CD14-positive monocyte (primary cell): ENCODE measurements at regions not wholly inside any gene's neighbourhood (a gene's known extent, or its start where the extent isn't known, plus 50 kb on each side); places are given as distances from the start of the nearest gene placed in this dataset.

Experiments
- DNase-seq, 3 donors: peaks; one replicate each; pipeline ENCODE4 v3.0.0-alpha.2; 2011 to 2022
- H2AFZ ChIP-seq: 2 replicates; pipeline ENCODE4 v1.6.0; 2012; ENCODE audit warnings: mild to moderate bottlenecking, low read depth, low read length, inconsistent platforms; ENCODE audit not compliant: insufficient read depth, poor library complexity, severe bottlenecking
- H3K27ac ChIP-seq, 2 donors: 1 replicate in 1 of 2; 2 replicates in 1 of 2; pipeline ENCODE4 v1.5.1; 2012 to 2013; ENCODE audit warnings: low read length in 2 of 2, control low read depth in 1 of 2, inconsistent platforms in 1 of 2, low read depth in 1 of 2, mild to moderate bottlenecking in 1 of 2
- H3K27me3 ChIP-seq, 2 donors: one replicate each; pipeline versions ENCODE4 v1.6.0 to v1.6.1; 2011 to 2013; ENCODE audit warnings: low read length in 2 of 2; ENCODE audit not compliant: control insufficient read depth in 2 of 2, insufficient read depth in 2 of 2
- H3K36me3 ChIP-seq, 2 donors: replicated peaks in 1 of 2; 1 replicate in 1 of 2; 2 replicates in 1 of 2; pipeline versions ENCODE4 v1.5.1 to v1.6.1; 2012 to 2013; ENCODE audit warnings: low read length in 2 of 2, control low read depth in 1 of 2, inconsistent platforms in 1 of 2, mild to moderate bottlenecking in 1 of 2; ENCODE audit not compliant: insufficient read depth in 2 of 2, control insufficient read depth in 1 of 2
- H3K4me1 ChIP-seq, 2 donors: 1 replicate in 1 of 2; 2 replicates in 1 of 2; pipeline versions ENCODE4 v1.5.1 to v1.6.1; 2012 to 2013; ENCODE audit warnings: low read length in 2 of 2, control low read depth in 1 of 2, inconsistent platforms in 1 of 2, mild to moderate bottlenecking in 1 of 2, moderate library complexity in 1 of 2; ENCODE audit not compliant: insufficient read depth in 2 of 2, control insufficient read depth in 1 of 2
- H3K4me2 ChIP-seq: replicated peaks from 2 replicates; pipeline ENCODE3; 2012; ENCODE audit warnings: low read length, moderate library complexity, mild to moderate bottlenecking; ENCODE audit not compliant: poor library complexity, severe bottlenecking; ENCODE audit errors: extremely low read depth
- H3K4me3 ChIP-seq, 3 experiments: fragments of 200-600 bp in 1 of 3; sonication (generic) in 1 of 3; replicated peaks in 1 of 3; 1 replicate in 2 of 3; 2 replicates in 1 of 3; pipeline ENCODE4 v1.5.1; 2011 to 2013; ENCODE audit warnings: low read length in 3 of 3, mild to moderate bottlenecking in 3 of 3, control low read depth in 2 of 3, low read depth in 2 of 3, inconsistent platforms in 1 of 3, moderate library complexity in 1 of 3
- H3K79me2 ChIP-seq: 2 replicates; pipeline ENCODE4 v1.6.0; 2012; ENCODE audit warnings: mild to moderate bottlenecking, control low read depth, inconsistent platforms, low read length, moderate library complexity; ENCODE audit not compliant: insufficient read depth
- H3K9ac ChIP-seq: 2 replicates; pipeline ENCODE4 v1.6.0; 2017; ENCODE audit warnings: low read length, mild to moderate bottlenecking; ENCODE audit not compliant: insufficient read depth, poor library complexity, severe bottlenecking
- H3K9me3 ChIP-seq, 2 donors: replicated peaks in 1 of 2; 1 replicate in 1 of 2; 2 replicates in 1 of 2; pipeline versions ENCODE4 v1.5.1 to v1.6.1; 2012 to 2013; ENCODE audit warnings: low read length in 2 of 2, control low read depth in 1 of 2; ENCODE audit not compliant: control insufficient read depth in 1 of 2, insufficient read depth in 1 of 2
- H4K20me1 ChIP-seq: 2 replicates; pipeline ENCODE4 v1.6.0; 2012; ENCODE audit warnings: mild to moderate bottlenecking, low read length, control low read depth, moderate library complexity; ENCODE audit not compliant: insufficient read depth
- H3K27ac Mint-ChIP-seq, 7 donors: one replicate each; pipeline ENCODE4 v1.8.0; 2020; ENCODE audit warnings: mild to moderate bottlenecking in 7 of 7, mixed read lengths in 7 of 7, moderate library complexity in 6 of 7, inconsistent platforms in 2 of 7
- H3K27me3 Mint-ChIP-seq, 3 donors: one replicate each; pipeline ENCODE4 v1.8.0; 2021 to 2022; ENCODE audit warnings: low read depth in 3 of 3, mild to moderate bottlenecking in 3 of 3, mixed read lengths in 3 of 3, moderate library complexity in 3 of 3, inconsistent platforms in 1 of 3
- H3K36me3 Mint-ChIP-seq, 2 donors: one replicate each; pipeline ENCODE4 v1.8.0; 2020; ENCODE audit warnings: mixed read lengths in 2 of 2, inconsistent platforms in 1 of 2, mild to moderate bottlenecking in 1 of 2
- H3K4me1 Mint-ChIP-seq: one replicate; pipeline ENCODE4 v1.8.0; 2020; ENCODE audit warnings: mild to moderate bottlenecking, mixed read lengths
- H3K4me3 Mint-ChIP-seq, 2 donors: one replicate each; pipeline ENCODE4 v1.8.0; 2020; ENCODE audit warnings: mild to moderate bottlenecking in 2 of 2, mixed read lengths in 2 of 2, moderate library complexity in 1 of 2
- H3K9me3 Mint-ChIP-seq, 7 donors: one replicate each; pipeline ENCODE4 v1.8.0; 2020 to 2022; ENCODE audit warnings: mixed read lengths in 7 of 7, mild to moderate bottlenecking in 6 of 7, moderate library complexity in 6 of 7, inconsistent platforms in 2 of 7
- WGBS: methylation state at CpG from one replicate; pipeline ENCODE4 v1.1.5; 2013; ENCODE audit warnings: missing lambda C conversion rate; ENCODE audit not compliant: insufficient coverage; 5-methylcytosine and 5-hydroxymethylcytosine counted together
- intact Hi-C, 2 donors: fragments of 100-400 bp; cut with micrococcal nuclease; formaldehyde crosslinking; loops; one replicate each; pipeline versions ENCODE4 v1.15.0 to v1.15.1; 2023
- TF ChIP-seq, protein P1 (sequence below): fragments of 200-600 bp; IDR thresholded peaks from one replicate; pipeline ENCODE4 v1.8.0; 2022; ENCODE audit warnings: antibody characterized with exemption, mild to moderate bottlenecking

- Mint-ChIP-seq H3K36me3 (no peaks in the 10 kb centered on the region), H3K4me3 (no peak overlapping the region), H3K27me3 (no peaks in the 10 kb centered on the region), H3K27ac (no peak overlapping the region), H3K4me1 (no peaks in the 10 kb centered on the region), H3K9me3 (peaks cover 0 to 4% (median 1%) of the 10 kb centered on the region in 7 donors)
- DNase-seq, result no peak
- TF ChIP-seq, protein P1, sequence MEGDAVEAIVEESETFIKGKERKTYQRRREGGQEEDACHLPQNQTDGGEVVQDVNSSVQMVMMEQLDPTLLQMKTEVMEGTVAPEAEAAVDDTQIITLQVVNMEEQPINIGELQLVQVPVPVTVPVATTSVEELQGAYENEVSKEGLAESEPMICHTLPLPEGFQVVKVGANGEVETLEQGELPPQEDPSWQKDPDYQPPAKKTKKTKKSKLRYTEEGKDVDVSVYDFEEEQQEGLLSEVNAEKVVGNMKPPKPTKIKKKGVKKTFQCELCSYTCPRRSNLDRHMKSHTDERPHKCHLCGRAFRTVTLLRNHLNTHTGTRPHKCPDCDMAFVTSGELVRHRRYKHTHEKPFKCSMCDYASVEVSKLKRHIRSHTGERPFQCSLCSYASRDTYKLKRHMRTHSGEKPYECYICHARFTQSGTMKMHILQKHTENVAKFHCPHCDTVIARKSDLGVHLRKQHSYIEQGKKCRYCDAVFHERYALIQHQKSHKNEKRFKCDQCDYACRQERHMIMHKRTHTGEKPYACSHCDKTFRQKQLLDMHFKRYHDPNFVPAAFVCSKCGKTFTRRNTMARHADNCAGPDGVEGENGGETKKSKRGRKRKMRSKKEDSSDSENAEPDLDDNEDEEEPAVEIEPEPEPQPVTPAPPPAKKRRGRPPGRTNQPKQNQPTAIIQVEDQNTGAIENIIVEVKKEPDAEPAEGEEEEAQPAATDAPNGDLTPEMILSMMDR, result no peak
- Histone ChIP-seq H4K20me1 (no peaks in the 10 kb centered on the region), H3K4me3 (no peak overlapping the region), H3K4me1 (peaks cover 3 to 4% of the 10 kb centered on the region in 2 donors), H3K27ac (no peak overlapping the region), H3K4me2 (no peak overlapping the region), H3K27me3 (no peaks in the 10 kb centered on the region), H3K79me2 (no peaks in the 10 kb centered on the region), H3K9me3 (no peaks in the 10 kb centered on the region), H3K9ac (no peak overlapping the region), H2AFZ (no peak overlapping the region), H3K36me3 (no peaks in the 10 kb centered on the region)
- intact Hi-C loops, result no loop called here
- 68% methylated on average over 2 of the region's 5 CpGs for WGBS
Measured at GRCh38 chr1:115233598-115233997, 104.5 kb downstream of the NGF start.

DNA sequence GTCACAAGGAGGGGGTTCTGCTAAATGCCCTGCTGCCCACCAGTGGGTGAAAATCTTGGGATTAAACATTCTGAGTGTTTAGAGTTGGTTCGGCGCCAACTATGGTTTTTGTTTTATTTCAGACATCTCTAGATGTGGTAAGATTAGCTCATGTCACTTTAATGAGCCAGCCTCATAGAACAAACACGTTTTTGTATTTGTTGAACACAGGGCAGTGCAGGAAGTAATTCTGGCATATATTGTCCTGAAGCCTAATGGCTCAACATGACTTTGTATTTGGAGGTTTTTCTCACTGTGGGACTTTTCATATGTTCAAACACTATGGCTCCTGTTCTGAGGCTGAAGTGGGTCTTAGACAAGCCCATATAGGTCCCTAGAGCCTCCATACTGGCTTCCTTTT, 107.8 kb downstream of the NGF start:
- no peaks in the 10 kb centered on the region for H3K36me3 ChIP-seq
- Mint-ChIP-seq H3K27ac (no peak overlapping the region), H3K36me3 (no peaks in the 10 kb centered on the region), H3K4me3 (no peak overlapping the region), H3K9me3 (peaks cover 0 to 6% (median 0%) of the 10 kb centered on the region in 7 donors), H3K27me3 (peaks cover 0 to 3% (median 0%) of the 10 kb centered on the region in 3 donors), H3K4me1 (no peaks in the 10 kb centered on the region)
- intact Hi-C loops, result loop anchor here in 1 of 2 donors (2.0 kb wide), 1 partner anchor 47 kb away; no protein-coding TSS in a partner anchor
- WGBS, result 83% methylated on average over 2 of the region's 3 CpGs
- H3K27me3 ChIP-seq, result no peaks in the 10 kb centered on the region
- no peaks in the 10 kb centered on the region for H3K9me3 ChIP-seq
- DNase-seq, result no peak
- no peak overlapping the region for H2AFZ ChIP-seq
- H3K9ac ChIP-seq, result no peak overlapping the region
- TF ChIP-seq, protein P1, result no peak
- no peak overlapping the region for H3K4me3 ChIP-seq
- no peak overlapping the region for H3K27ac ChIP-seq
- H4K20me1 ChIP-seq, result no peaks in the 10 kb centered on the region
- peaks cover 3 to 4% of the 10 kb centered on the region in 2 donors for H3K4me1 ChIP-seq
- no peak overlapping the region for H3K4me2 ChIP-seq
- H3K79me2 ChIP-seq, result no peaks in the 10 kb centered on the region
